GM18861 (cell line): ENCODE measurements at regions not wholly inside any gene's neighbourhood (a gene's known extent, or its start where the extent isn't known, plus 50 kb on each side); places are given as distances from the start of the nearest gene placed in this dataset.
"Not testable (repeated sequence)": the region's sequence is repeated elsewhere in the genome, so short reads cannot be mapped to it uniquely, and the experiment has no call there.

ENCODE experiments used
- ATAC-seq: cut with Tn5 transposase; IDR thresholded peaks from one replicate; pipeline ENCODE4 v1.9.1; 2021; ENCODE audit not compliant: unreplicated experiment

DNA sequence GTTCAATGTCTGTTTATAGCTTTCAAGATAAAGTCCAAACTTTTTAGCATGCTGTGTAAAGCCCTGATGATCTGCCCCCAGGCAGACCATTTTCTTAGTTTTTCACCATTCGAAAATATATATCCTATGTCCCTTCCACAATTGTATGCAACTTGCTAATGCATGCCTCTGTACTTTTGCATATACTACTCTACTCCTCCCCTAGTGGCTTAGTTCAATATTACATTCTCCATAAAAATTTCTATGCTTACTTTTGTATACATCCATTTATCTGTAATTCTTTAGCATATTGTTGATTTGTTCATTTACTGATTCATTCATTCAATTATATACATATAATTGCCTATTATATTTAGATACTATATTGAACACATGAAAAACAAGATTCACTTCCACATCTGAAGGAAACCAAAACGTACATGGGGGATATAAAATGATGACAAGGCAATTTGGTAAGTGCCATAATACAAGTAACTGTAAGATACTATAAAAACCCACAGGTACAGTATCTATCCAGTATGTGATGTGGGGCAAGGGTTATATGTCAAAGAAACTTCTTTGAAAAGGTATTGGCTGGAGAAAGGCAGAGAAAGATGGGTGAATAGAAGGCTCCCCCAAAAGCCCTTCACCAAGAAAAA lies 902.5 kb downstream of the FAM133A start:
- ATAC-seq, result no peak

DNA sequence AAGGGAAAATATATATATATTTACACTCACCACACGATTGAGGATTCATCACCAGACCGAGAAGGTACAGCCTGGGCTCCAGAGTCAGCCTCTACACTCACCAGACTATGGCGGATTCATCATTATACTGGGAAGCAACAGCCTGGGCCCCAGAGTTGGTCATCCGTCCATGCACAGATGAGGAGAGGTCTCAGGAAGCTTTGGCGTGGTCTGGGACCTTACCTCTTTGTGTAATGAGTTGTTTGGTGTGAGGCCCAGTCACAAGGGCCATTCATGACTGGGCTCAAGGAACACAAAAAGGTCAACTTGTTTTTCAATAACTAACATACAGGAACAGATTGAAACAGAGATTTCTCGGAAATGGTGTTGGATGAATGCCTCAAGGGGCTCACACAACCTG lies 926.1 kb downstream of the FAM133A start:
- ATAC-seq, result no peak

DNA sequence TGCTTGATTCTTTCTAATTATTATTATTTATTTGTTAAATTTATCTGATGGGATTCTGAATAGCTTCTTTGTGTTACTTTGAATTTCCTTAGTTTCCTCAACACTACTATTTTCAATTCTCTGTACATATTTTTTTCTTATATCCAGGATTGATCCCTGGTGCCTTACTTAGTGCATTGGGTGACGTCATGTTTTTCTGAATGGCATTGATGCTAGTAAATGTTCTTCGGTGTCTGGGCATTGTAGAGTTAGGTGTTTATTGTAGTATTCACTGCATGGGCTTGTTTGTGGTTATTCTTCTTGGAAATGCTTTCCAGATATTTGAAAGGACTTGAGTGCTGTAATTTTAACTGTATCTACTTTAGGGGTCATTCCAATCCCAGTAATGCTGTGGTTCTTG lies 938.1 kb downstream of the FAM133A start:
- ATAC-seq, result no peak

DNA sequence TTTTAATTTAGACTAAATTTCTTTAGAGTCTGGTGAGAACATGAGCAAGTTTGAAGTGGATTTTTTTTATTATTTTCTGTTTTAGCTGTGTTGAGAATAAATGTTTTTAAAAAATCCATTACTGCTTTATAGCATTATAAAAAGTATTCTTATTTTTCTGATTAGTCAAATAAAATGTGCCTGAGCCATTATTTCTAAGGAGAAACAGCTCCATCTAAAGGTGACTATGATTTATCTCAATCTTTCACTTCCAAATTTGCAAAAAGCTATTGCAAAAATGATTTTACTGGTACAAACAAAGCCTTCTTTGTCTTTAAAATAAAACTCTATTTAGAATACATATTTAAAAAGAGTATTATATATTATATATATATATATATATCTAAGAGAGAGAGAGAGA lies 959.2 kb downstream of the FAM133A start:
- ATAC-seq, result no peak

DNA sequence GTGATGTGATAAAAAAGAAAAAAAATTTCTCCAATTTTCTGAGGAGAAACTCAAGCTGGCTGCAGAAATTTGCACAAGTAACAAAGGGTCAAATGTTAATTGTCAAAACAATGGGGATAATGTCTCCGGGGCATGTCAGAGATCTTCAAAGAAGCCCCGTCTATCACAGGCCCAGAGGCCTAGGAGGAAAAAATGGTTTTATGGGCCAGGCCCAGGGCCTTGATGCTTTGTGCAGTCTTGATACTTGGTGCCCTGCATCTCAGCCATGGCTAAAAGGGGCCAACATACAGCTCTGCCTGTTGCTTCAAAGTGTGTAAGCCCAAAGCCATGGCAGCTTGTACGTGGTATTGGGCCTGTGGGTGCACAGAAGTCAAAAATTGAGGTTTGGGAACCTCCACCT lies 961.0 kb downstream of the FAM133A start:
- no peak for ATAC-seq

DNA sequence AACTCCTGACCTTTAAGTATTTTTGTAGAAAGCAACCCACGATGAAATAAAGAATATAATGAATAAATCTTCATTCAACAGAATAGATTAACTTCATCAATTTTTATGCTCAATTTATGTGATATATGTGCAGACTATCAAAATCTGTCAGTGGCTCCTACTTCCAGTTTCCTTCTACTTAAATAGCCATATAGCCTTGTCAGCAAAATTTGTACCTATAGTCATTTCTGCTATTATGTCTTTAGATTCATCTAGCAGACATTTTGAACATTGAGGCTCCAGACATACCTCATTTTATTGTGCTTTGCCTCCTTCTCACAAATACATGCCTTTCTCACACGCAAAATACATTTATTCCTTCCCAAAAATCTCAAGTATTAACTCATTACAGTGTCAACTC lies 971.7 kb downstream of the FAM133A start:
- ATAC-seq, result no peak

DNA sequence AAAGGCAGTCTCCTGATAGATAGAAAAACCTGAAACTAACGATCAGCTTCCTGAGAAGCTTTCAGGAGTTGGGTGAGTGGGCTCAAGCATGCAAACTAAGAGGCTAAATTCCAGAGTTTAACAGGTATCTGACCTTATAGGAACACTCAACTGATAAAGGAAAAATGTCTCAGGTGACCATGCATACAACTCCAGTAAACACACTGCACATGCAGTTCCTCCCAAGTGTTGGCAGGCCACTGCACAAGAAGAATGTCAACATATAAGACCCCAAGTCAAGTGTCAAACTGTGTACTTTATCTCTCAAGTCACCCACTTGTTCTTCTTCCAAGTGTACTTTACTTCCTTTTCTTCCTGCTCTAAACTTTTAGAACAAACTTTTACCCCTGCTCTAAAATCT lies 981.2 kb downstream of the FAM133A start:
- no peak for ATAC-seq

DNA sequence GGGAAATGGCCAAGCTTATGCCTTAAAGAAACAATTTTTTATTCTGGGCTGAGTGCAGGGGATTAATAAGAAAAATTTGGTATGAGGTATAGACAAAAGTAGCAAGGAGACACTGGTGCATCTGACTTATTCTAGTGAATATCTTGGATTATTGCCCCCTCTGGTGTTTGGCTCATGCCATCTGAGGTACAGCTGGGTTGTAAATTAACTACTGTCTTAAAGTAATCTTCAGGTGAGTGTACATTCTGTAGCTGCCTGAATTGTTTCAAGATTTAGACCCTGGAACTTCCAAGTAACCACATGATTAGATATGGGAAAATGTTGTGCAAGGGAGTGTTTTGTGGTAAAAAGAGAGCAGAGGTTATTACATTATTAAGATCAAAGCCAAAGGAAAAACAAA lies 988.7 kb downstream of the FAM133A start:
- ATAC-seq, result no peak

DNA sequence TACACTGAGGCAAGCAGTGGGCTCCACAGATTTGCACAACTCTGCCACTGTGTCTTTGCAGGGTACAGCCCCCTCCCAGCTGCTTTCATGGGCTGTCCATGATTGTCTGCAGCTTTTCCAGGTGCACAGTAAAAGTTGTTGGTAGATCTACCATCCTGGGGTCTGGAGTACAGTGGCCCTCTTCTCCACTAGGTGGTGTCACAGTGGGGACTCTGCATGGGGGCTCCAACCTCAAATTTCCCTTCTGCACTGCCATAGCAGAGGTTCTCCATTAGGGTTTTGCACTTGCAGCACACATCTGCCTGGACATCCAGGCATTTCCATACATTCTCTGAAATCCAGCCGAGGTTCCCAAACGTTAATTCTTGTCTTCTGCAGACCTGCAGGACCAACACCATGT lies 1002.3 kb downstream of the FAM133A start:
- no peak for ATAC-seq

DNA sequence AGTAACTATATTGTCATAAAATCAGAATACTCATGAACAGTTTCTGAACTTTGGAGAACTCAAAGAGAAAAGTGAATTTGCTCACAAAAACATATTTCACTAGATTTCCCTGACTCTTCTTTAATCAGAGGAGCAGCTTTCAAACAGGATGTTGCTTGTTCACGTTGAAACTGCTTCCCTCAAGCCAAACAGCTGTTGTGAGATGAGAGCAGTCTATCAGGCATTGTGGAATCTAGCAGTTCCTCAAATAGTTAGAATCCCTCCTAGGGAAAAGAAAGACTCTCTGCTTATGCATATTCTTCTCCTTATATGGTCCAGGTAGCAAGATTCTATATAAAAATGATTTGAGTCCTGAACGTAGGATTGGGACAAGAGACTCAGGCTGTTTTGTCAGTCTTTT lies 1012.1 kb downstream of the FAM133A start:
- no peak for ATAC-seq

DNA sequence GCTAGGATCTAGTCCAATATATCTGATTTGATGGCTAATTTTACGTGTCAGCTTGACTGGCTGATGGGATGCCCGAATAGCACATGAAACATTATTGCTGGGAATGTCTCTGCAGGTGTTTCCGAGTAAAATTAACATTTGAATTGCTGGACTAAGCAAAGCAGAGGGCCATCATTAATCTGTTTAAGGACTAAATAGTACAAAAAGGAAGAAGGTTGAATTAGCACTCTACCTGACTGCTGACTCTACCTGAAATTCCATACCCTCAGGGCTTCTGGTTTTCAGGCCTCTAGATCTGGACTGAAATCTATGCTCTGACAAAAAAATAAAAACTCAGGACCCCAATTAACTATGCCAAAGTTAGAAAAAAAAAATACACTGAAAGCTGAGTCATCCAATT lies 1021.9 kb downstream of the FAM133A start:
- no peak for ATAC-seq

DNA sequence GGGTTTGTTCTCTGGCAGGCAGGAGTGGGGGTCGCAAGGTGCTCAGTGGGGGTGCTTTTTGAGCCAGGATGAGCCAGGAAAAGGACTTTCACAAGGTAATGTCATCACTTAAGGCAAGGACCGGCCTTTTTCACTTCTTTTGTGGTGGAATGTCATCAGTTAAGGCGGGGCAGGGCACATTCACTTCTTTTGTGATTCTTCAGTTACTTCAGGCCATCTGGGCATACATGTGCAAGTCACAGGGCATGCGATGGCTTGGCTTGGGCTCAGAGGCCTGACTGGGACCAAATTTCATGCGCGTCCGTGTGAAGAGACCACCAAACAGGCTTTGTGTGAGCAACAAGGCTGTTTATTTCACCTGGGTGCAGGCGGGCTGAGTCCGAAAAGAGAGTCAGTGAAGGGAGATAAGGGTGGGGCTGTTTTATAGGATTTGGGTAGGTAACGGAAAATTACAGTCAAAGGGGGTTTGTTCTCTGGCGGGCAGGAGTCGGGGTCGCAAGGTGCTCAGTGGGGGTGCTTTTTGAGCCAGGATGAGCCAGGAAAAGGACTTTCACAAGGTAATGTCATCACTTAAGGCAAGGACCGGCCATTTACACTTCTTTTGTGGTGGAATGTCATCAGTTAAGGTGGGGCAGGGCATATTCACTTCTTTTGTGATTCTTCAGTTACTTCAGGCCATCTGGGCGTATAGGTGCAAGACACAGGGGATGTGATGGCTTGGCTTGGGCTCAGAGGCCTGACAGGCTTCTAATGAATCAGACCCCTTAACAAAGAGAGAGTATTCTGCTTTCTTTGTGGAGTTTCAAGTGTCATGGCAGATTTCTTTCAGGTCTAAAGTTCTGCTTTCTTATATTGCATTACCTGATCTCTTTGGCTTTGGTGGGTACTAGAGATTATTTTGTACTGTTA lies 1030.6 kb downstream of the FAM133A start:
- ATAC-seq, result not testable (repeated sequence)

DNA sequence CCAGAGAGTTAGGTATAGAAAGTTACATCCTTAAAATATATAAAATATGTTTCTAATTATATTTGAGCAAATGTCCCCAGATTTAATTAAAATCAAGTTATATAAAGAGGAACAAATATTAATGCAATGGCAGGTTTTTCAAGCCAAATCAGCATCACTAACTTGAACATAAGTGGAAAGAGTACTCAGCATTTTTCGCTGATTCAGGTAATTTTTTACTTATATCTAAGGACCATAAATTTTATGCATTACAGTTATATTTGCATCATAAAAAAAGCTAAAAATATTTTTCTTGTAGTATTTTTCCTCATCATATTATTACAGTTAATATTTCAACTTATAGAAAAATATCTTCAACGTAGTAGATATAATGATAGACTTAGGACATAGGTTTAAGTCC lies 1047.4 kb downstream of the FAM133A start:
- ATAC-seq, result no peak

DNA sequence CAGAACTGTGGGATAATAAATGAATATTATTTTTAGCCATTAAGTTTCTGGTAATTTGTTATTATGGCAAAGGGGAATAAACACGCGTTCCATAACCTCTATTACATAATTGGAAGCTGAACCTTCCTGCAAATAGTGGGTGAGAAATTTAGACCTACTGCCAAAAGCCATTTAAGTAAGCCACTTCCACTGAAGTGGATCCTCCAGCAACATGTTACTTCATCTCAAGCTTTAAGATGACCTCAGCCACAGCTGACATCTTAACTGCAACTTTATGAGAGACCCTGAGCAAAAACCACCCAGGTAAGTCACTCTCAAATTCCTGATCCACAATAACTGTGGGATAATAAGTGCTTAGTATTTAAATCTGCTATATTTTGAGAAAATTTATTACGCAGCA lies 1048.6 kb downstream of the FAM133A start:
- ATAC-seq, result no peak

DNA sequence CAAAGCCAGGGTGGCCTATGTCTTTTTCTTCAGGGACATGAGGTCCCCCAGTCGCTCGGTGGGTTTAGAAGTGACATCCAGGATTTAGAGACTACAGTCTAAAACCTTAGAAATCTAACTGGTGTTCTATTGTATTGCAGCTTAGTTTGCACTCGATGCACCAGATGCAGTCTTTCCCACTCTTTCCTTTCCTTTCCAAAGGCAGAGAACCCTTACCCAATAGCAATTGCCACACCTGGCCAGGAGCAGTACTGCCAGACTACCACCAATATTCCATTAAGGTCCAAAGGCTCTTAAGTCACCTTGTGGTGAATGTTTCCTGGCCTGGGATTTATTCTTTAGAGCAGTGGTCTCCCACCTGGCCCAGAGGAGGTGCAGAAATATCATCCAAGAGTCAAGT lies 1068.8 kb downstream of the FAM133A start:
- no peak for ATAC-seq

DNA sequence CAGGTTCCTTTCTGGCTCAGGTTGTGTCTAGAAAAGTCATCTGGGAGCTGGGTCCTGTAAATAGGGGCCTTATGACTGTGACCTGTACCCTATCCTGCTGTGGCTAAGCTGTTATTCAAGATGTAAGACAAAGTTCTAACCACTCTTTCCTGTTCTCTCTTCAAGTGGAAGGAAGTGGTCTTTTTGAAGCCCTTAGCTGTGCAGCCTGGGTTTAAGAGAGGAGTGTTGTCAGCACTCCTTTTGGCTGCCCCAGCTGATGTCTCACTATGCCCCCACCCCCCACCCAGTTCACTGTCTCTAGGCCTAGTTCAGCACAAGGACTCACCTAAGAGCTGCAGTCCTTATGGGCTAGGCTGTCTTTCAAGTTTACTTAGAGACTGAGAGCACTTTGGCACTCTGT lies 1069.5 kb downstream of the FAM133A start:
- no peak for ATAC-seq

DNA sequence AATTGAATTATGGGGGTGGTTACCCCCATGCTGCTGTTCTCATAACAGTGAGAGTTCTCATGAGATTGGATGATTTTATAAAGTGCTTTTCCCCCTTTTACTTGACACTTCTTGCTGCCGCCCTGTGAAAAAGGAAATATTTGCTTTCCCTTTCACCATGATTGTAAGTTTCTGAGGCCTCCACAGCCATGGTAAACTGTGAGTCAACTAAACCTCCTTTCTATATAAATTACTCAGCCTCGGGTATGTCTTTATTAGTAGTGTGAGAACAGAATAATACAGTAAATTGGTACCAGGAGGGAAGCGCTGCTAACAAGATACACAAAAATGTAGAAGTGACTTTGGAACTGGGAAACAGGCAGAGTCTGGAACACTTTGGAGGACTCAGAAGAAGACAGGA lies 1070.8 kb downstream of the FAM133A start:
- no peak for ATAC-seq

DNA sequence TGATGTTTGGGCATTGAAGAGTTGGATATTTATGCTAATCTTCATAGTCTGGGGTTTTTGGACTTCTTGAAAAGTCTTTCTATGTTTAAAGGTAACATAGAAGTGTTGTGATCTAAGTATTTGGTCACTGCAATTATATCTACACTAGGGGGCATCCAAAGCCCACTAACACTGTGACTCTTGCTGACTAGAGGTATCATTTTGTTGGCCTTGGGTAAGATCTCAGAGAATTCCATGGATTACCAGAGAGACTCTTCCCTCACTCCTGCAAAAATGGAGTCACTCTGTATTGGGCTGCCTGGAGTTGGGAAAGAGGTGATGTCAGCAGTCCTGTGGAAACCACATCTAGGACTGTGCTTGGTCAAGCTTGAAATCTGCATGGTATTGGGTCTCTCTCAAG lies 1077.6 kb downstream of the FAM133A start:
- no peak for ATAC-seq

DNA sequence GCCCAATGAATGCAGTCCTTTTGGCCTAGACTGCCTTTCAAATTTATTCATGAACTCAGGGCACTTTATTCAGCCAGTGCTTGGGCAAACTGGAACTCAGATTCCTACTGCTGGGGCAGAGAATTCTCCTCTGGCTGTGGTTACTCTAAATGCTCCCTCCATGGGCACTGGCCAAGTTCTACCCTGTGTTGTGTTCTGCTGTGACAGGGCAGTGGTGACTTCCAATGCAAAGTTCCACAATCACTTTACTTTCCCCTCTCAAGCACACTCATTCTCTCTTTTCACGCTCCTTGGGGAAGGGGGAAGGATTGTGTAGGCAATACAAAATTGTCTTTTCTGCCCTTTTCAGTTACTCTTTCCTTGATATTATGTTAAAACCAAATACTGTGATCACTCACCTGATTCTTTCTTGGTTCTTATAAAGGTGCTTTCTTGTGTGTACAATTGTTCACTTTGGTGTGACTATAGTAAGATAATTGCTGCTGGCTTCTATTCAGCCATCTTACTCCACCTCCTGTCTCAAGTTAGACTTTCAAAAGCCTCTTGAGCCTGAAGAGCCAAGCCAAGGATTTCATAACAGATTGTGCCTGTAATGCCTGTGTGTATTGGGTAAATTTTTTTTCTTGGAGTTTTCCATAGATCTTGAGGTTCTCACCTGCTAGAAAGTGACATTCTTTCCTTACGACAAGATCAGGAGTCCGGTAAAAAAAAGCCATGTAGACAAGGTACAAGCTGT lies 1078.6 kb downstream of the FAM133A start:
- no peak for ATAC-seq

DNA sequence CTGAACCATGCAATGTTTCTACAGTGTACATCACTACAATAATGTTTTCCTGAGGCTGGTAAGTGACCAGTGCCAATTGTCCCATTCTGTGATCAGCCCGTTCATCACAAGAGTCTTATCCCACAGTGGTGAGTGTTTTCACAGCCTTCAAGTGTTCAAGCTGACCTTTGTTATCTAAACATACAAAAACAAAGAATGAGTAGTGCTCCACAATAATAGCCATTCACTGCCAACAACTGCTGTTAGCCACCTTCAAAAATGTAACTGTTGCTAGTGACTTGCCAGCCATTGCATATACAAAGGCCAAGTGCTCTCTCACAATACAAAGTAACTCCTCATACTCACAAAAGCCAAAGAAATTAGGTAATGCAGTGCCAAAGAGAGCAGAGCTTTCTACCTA lies 1084.1 kb downstream of the FAM133A start:
- no peak for ATAC-seq

DNA sequence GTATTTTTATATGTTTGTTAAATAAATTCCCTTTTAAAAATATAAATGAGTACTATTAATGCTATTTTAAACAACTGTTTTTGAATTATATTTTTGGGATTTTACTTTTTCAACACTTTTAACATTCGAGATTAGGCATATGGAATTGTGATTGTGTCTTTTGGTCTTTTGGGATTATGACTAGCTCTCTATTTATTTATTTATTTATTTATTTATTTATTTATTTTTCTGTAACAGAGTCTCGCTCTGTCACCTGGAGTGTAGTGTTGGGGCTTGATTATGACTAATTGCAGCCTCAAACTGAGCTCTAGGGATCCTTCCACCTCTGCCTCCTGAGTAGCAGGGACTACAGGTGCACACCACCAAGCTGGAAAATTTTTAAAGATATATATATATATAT lies 1101.6 kb downstream of the FAM133A start:
- ATAC-seq, result no peak

DNA sequence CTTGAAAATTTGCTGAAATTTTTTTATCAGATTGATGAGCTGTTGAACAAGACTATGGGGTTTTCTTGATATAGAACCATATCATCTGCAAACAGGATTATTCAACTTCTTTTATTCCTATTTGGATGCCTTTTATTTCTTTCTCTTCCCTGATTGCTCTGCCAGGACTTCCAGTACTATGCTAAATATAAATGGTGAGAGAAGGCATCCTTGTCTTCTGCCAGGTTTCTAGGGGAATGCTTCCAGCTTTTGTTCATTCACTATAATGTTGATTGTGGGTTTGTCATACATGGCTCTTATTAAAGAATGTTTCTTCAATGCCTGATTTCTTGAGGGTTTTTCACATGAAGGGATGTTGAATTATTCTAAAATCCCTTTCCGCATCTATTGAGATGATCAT lies 1139.5 kb downstream of the FAM133A start:
- no peak for ATAC-seq
